ENCODE measurements at regions not wholly inside any gene's neighbourhood (a gene's known extent, or its start where the extent isn't known, plus 50 kb on each side); places are given as distances from the start of the nearest gene placed in this dataset.

DNA sequence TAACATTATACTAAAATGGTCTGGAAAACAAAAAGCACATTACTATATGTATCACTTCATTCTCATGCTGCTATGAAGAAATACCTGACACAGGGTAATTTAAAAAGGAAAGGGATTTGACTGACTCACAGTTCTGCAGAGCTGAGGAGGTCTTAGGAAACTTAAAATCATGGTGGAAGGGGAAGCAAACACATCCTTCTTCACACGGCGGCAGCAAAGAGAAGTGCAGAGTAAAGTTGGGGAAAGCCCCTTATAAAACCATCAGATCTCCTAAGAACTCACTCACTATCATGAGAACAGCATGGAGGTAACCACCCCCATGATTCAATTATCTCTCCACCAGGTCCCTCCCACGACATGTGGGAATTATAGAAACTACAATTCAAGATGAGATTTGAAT is 60.0 kb downstream of the FAM181B start:
- 63% methylated on average over 3 of the region's 3 CpGs for WGBS
- no peak overlapping the region for H3K4me3 ChIP-seq (ENCODE audit: low read depth in 1 of 3, low read length in 3 of 3)
- H3K27ac ChIP-seq (ENCODE audit: low read depth in 1 of 2, low read length in 2 of 2) = no peak overlapping the region
- H3K9me3 ChIP-seq (ENCODE audit: control insufficient read depth in 4 of 4, low read length in 3 of 4) = no peaks in the 10 kb centered on the region
- no peak overlapping the region for H3K9ac ChIP-seq (ENCODE audit: low read depth in 1 of 2, low read length in 2 of 2)
- H3K27me3 ChIP-seq (ENCODE audit: control insufficient read depth in 4 of 4, insufficient read depth in 4 of 4, low read length in 3 of 4) = peaks cover 0 to 5% (median 0%) of the 10 kb centered on the region in 4 donors
- no peaks in the 10 kb centered on the region for H3K36me3 ChIP-seq (ENCODE audit: control insufficient read depth in 4 of 4, insufficient read depth in 3 of 4, low read depth in 1 of 4, low read length in 3 of 4)
- H3K4me1 ChIP-seq (ENCODE audit: control insufficient read depth in 4 of 4, insufficient read depth in 4 of 4, low read length in 3 of 4) = no peaks in the 10 kb centered on the region
- no peak for DNase-seq (ENCODE audit: low spot score)
- TF ChIP-seq FOXA1 (IDR thresholded peaks at IDR 0.05) = no peak
- TF ChIP-seq, protein P1, sequence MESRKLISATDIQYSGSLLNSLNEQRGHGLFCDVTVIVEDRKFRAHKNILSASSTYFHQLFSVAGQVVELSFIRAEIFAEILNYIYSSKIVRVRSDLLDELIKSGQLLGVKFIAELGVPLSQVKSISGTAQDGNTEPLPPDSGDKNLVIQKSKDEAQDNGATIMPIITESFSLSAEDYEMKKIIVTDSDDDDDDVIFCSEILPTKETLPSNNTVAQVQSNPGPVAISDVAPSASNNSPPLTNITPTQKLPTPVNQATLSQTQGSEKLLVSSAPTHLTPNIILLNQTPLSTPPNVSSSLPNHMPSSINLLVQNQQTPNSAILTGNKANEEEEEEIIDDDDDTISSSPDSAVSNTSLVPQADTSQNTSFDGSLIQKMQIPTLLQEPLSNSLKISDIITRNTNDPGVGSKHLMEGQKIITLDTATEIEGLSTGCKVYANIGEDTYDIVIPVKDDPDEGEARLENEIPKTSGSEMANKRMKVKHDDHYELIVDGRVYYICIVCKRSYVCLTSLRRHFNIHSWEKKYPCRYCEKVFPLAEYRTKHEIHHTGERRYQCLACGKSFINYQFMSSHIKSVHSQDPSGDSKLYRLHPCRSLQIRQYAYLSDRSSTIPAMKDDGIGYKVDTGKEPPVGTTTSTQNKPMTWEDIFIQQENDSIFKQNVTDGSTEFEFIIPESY (IDR thresholded peaks at IDR 0.05) = no peak
- TF ChIP-seq JUND (IDR thresholded peaks at IDR 0.05) = no peak

DNA sequence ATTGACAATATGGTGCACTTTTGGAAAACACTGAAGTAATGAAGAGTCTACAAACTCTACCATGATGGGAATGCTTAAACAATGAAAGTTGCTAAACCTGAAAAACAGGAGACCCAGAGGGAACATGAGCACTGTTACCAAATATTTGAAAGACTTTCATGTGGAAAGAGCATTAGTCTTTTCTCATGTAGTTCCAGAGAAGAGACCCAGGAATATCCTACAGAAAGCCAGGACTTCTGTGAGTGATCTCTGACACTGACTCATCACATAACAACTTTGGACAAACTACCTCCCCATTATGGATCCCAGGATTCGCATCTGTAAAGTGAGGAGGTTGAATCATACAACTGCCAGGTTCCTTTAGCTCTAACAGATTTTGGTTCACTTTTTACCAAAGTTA is 62.2 kb downstream of the FAM181B start:
- Histone ChIP-seq H3K9me3 (ENCODE audit: control insufficient read depth in 4 of 4, low read length in 3 of 4) (no peaks in the 10 kb centered on the region), H3K4me3 (ENCODE audit: low read depth in 1 of 3, low read length in 3 of 3) (no peak overlapping the region), H3K9ac (ENCODE audit: low read depth in 1 of 2, low read length in 2 of 2) (no peak overlapping the region), H3K4me1 (ENCODE audit: control insufficient read depth in 4 of 4, insufficient read depth in 4 of 4, low read length in 3 of 4) (no peaks in the 10 kb centered on the region), H3K27me3 (ENCODE audit: control insufficient read depth in 4 of 4, insufficient read depth in 4 of 4, low read length in 3 of 4) (peaks cover 0 to 5% (median 0%) of the 10 kb centered on the region in 4 donors), H3K27ac (ENCODE audit: low read depth in 1 of 2, low read length in 2 of 2) (no peak overlapping the region), H3K36me3 (ENCODE audit: control insufficient read depth in 4 of 4, insufficient read depth in 3 of 4, low read depth in 1 of 4, low read length in 3 of 4) (no peaks in the 10 kb centered on the region)
- WGBS = 63% methylated on average over 1 of the region's 1 CpG
- DNase-seq (ENCODE audit: low spot score) = no peak
- TF ChIP-seq, protein P1 (IDR thresholded peaks at IDR 0.05) = no peak
- TF ChIP-seq, protein P2, sequence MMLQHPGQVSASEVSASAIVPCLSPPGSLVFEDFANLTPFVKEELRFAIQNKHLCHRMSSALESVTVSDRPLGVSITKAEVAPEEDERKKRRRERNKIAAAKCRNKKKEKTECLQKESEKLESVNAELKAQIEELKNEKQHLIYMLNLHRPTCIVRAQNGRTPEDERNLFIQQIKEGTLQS (IDR thresholded peaks at IDR 0.05) = no peak
- no peak for TF ChIP-seq JUND (IDR thresholded peaks at IDR 0.05)
- TF ChIP-seq, protein P3, sequence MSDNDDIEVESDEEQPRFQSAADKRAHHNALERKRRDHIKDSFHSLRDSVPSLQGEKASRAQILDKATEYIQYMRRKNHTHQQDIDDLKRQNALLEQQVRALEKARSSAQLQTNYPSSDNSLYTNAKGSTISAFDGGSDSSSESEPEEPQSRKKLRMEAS (IDR thresholded peaks at IDR 0.05) = no peak
- TF ChIP-seq, protein P4, sequence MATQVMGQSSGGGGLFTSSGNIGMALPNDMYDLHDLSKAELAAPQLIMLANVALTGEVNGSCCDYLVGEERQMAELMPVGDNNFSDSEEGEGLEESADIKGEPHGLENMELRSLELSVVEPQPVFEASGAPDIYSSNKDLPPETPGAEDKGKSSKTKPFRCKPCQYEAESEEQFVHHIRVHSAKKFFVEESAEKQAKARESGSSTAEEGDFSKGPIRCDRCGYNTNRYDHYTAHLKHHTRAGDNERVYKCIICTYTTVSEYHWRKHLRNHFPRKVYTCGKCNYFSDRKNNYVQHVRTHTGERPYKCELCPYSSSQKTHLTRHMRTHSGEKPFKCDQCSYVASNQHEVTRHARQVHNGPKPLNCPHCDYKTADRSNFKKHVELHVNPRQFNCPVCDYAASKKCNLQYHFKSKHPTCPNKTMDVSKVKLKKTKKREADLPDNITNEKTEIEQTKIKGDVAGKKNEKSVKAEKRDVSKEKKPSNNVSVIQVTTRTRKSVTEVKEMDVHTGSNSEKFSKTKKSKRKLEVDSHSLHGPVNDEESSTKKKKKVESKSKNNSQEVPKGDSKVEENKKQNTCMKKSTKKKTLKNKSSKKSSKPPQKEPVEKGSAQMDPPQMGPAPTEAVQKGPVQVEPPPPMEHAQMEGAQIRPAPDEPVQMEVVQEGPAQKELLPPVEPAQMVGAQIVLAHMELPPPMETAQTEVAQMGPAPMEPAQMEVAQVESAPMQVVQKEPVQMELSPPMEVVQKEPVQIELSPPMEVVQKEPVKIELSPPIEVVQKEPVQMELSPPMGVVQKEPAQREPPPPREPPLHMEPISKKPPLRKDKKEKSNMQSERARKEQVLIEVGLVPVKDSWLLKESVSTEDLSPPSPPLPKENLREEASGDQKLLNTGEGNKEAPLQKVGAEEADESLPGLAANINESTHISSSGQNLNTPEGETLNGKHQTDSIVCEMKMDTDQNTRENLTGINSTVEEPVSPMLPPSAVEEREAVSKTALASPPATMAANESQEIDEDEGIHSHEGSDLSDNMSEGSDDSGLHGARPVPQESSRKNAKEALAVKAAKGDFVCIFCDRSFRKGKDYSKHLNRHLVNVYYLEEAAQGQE (IDR thresholded peaks at IDR 0.05) = no peak
- TF ChIP-seq NR2F2 (IDR thresholded peaks at IDR 0.05) = no peak
- no peak for TF ChIP-seq TAF1 (conservative IDR thresholded peaks at IDR 0.05)
- TF ChIP-seq, protein P5, sequence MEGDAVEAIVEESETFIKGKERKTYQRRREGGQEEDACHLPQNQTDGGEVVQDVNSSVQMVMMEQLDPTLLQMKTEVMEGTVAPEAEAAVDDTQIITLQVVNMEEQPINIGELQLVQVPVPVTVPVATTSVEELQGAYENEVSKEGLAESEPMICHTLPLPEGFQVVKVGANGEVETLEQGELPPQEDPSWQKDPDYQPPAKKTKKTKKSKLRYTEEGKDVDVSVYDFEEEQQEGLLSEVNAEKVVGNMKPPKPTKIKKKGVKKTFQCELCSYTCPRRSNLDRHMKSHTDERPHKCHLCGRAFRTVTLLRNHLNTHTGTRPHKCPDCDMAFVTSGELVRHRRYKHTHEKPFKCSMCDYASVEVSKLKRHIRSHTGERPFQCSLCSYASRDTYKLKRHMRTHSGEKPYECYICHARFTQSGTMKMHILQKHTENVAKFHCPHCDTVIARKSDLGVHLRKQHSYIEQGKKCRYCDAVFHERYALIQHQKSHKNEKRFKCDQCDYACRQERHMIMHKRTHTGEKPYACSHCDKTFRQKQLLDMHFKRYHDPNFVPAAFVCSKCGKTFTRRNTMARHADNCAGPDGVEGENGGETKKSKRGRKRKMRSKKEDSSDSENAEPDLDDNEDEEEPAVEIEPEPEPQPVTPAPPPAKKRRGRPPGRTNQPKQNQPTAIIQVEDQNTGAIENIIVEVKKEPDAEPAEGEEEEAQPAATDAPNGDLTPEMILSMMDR (IDR thresholded peaks at IDR 0.05; ENCODE audit: low read depth, low read length, missing input control) = no peak
- no peak for TF ChIP-seq FOXA1 (IDR thresholded peaks at IDR 0.05)
- no peak for TF ChIP-seq GABPA (IDR thresholded peaks at IDR 0.05 in 1 of 2, conservative IDR thresholded peaks at IDR 0.05 in 1 of 2)
- TF ChIP-seq RAD21 (IDR thresholded peaks at IDR 0.05) = no peak
- TF ChIP-seq FOXA2 (IDR thresholded peaks at IDR 0.05) = no peak
- no peak for TF ChIP-seq RXRA (IDR thresholded peaks at IDR 0.05)
- TF ChIP-seq HNF4A (conservative IDR thresholded peaks at IDR 0.05) = no peak
- no peak for TF ChIP-seq HNF4G (IDR thresholded peaks at IDR 0.05)
- no peak for TF ChIP-seq EGR1 (IDR thresholded peaks at IDR 0.05; ENCODE audit: low read depth in 2 of 2)
- TF ChIP-seq YY1 (IDR thresholded peaks at IDR 0.05) = no peak

All from liver (tissue), 8 donors.